ENCODE measurements at regions not wholly inside any gene's neighbourhood (a gene's known extent, or its start where the extent isn't known, plus 50 kb on each side); places are given as distances from the start of the nearest gene placed in this dataset.

DNA sequence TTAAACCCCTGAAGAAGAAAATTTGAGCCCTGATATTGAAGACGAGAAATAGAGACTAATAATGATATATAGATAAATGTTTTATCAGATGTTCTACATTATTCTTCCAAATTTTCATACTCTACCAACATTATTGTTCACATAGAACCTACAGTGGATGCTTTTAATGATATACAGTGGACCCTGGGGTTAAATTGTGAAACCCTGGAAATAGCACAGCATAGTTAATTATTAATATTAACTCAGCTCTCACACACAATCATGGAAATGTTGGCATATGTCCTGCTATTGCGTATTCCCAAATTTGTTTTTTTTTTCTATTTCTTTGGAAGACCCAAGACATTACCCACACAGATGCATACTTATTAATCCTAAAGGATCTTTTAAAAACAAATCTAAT lies 579.9 kb downstream of the CCDC85A start:
- no peak for DNase-seq
- Mint-ChIP-seq H3K4me1 (ENCODE audit: low read depth) (peaks cover 23% of the 10 kb centered on the region), H3K27me3 (ENCODE audit: insufficient read depth) (no peaks in the 10 kb centered on the region), H3K9me3 (peaks cover 21% of the 10 kb centered on the region), H3K27ac (no peak overlapping the region), H3K36me3 (ENCODE audit: low read depth) (peaks cover 51% of the 10 kb centered on the region), H3K4me3 (no peak overlapping the region)
- TF ChIP-seq, protein P1, sequence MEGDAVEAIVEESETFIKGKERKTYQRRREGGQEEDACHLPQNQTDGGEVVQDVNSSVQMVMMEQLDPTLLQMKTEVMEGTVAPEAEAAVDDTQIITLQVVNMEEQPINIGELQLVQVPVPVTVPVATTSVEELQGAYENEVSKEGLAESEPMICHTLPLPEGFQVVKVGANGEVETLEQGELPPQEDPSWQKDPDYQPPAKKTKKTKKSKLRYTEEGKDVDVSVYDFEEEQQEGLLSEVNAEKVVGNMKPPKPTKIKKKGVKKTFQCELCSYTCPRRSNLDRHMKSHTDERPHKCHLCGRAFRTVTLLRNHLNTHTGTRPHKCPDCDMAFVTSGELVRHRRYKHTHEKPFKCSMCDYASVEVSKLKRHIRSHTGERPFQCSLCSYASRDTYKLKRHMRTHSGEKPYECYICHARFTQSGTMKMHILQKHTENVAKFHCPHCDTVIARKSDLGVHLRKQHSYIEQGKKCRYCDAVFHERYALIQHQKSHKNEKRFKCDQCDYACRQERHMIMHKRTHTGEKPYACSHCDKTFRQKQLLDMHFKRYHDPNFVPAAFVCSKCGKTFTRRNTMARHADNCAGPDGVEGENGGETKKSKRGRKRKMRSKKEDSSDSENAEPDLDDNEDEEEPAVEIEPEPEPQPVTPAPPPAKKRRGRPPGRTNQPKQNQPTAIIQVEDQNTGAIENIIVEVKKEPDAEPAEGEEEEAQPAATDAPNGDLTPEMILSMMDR (IDR thresholded peaks at IDR 0.05), result no peak

- H3K9me3 Mint-ChIP-seq, result 0 out of 2 replicates have a peak, but pooled peaks cover 3% of the 10 kb centered on the region
- no peak for DNase-seq
- H3K27ac Mint-ChIP-seq, result peak overlapping the region; percentile 14; the same call in 1 of the 2 replicates
- peaks cover 41% of the 10 kb centered on the region for H3K4me1 Mint-ChIP-seq (ENCODE audit: low read depth)
- H3K36me3 Mint-ChIP-seq (ENCODE audit: low read depth), result peaks cover 19% of the 10 kb centered on the region
- H3K4me3 Mint-ChIP-seq, result no peak overlapping the region
- peaks cover 2% of the 10 kb centered on the region; the same call in 1 of the 2 replicates for H3K27me3 Mint-ChIP-seq (ENCODE audit: insufficient read depth)
- TF ChIP-seq, protein P1 (IDR thresholded peaks at IDR 0.05), result no peak
Measured at GRCh38 chr2:56768973-56769372, 585.2 kb downstream of the CCDC85A start.

GRCh38 chr2:56770490-56770889 lies 586.7 kb downstream of the CCDC85A start:
- Mint-ChIP-seq H3K4me1 (ENCODE audit: low read depth) (peaks cover 41% of the 10 kb centered on the region), H3K27me3 (ENCODE audit: insufficient read depth) (peaks cover 2% of the 10 kb centered on the region; the same call in 1 of the 2 replicates), H3K9me3 (0 out of 2 replicates have a peak, but pooled peaks cover 3% of the 10 kb centered on the region), H3K36me3 (ENCODE audit: low read depth) (peaks cover 13% of the 10 kb centered on the region), H3K27ac (peak overlapping the region; percentile 79), H3K4me3 (no peak overlapping the region)
- peak; percentile 68 for DNase-seq
- TF ChIP-seq, protein P1 (IDR thresholded peaks at IDR 0.05), result no peak

DNA sequence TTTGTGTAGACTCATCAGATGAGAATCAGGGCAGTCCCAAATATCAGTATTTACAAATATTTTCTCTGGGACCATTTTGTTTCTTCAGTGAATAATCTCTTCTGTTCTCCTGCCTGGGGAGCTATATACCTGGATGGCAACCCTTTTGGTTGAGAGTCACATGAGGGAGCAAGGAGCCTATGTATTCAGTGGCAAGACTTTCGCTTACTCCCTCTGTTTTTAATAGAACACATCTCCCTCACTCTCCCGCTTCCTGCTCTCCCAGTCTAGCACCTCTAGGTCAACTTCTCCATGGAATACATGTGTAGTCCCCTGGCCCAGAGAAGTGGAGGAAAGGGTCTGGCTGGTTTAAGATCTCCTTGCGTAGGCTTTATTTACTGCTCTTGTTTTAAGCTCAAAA lies 600.3 kb downstream of the CCDC85A start:
- no peak for DNase-seq
- H3K4me1 Mint-ChIP-seq (ENCODE audit: low read depth), result peaks cover 70% of the 10 kb centered on the region
- H3K36me3 Mint-ChIP-seq (ENCODE audit: low read depth), result peaks cover 15% of the 10 kb centered on the region
- H3K27me3 Mint-ChIP-seq (ENCODE audit: insufficient read depth), result no peaks in the 10 kb centered on the region
- H3K27ac Mint-ChIP-seq, result peak overlapping the region; percentile 15
- H3K4me3 Mint-ChIP-seq, result peak overlapping the region; percentile 73
- H3K9me3 Mint-ChIP-seq, result peaks cover 4% of the 10 kb centered on the region
- TF ChIP-seq, protein P1 (IDR thresholded peaks at IDR 0.05), result no peak

- H3K4me1 Mint-ChIP-seq (ENCODE audit: low read depth), result peaks cover 80% of the 10 kb centered on the region
- DNase-seq, result no peak
- H3K27me3 Mint-ChIP-seq (ENCODE audit: insufficient read depth), result no peaks in the 10 kb centered on the region
- H3K27ac Mint-ChIP-seq, result peak overlapping the region; percentile 64
- TF ChIP-seq, protein P1 (IDR thresholded peaks at IDR 0.05), result no peak
- peaks cover 17% of the 10 kb centered on the region for H3K36me3 Mint-ChIP-seq (ENCODE audit: low read depth)
- peak overlapping the region; percentile 60 for H3K4me3 Mint-ChIP-seq
- H3K9me3 Mint-ChIP-seq, result no peaks in the 10 kb centered on the region
Measured at GRCh38 chr2:56801214-56801613, 617.4 kb downstream of the CCDC85A start.

DNA sequence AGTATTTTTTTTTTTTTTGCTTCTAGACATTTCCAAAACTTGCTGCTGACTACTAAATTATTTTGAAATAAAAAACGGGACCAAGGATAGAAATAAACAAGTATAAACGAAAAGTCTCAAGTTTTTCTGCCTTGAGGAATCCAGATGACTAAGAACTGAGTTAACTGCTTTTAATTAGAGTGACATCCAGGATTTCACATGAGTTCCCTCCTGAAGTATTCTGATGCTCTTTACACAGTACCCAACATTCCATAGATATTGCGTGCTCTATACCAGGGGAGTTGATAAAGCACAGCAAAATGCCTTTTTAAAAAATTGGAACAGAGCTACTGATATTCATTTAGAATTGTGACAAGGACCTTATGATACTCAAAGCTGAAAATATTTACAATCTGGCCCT lies 618.0 kb downstream of the CCDC85A start:
- H3K9me3 Mint-ChIP-seq, result no peaks in the 10 kb centered on the region
- H3K4me1 Mint-ChIP-seq (ENCODE audit: low read depth), result peaks cover 80% of the 10 kb centered on the region
- peak; percentile 60 for DNase-seq
- no peaks in the 10 kb centered on the region for H3K27me3 Mint-ChIP-seq (ENCODE audit: insufficient read depth)
- peaks cover 14% of the 10 kb centered on the region for H3K36me3 Mint-ChIP-seq (ENCODE audit: low read depth)
- peak overlapping the region; percentile 60 for H3K4me3 Mint-ChIP-seq
- TF ChIP-seq, protein P1 (IDR thresholded peaks at IDR 0.05), result no peak
- H3K27ac Mint-ChIP-seq, result peak overlapping the region; percentile 64

All from HFFc6 (cell line).